Liver (tissue), 8 donors: ENCODE measurements at regions not wholly inside any gene's neighbourhood (a gene's known extent, or its start where the extent isn't known, plus 50 kb on each side); places are given as distances from the start of the nearest gene placed in this dataset.

ENCODE experiments used
- DNase-seq: peaks from one replicate; pipeline ENCODE4 v3.0.0-alpha.2; 2017; ENCODE audit warnings: low spot score
- H3K27ac ChIP-seq, 2 donors: one replicate each; pipeline ENCODE4 v1.7.0; 2013; ENCODE audit warnings: inconsistent platforms in 2 of 2, low read length in 2 of 2, control low read depth in 1 of 2, low read depth in 1 of 2, mild to moderate bottlenecking in 1 of 2
- H3K27me3 ChIP-seq, 4 donors: one replicate each; pipeline versions ENCODE4 v1.6.1 to v1.7.0; 2013; ENCODE audit warnings: low read length in 3 of 4, inconsistent platforms in 1 of 4, mild to moderate bottlenecking in 1 of 4, moderate library complexity in 1 of 4; ENCODE audit not compliant: control insufficient read depth in 4 of 4, insufficient read depth in 4 of 4
- H3K36me3 ChIP-seq, 4 donors: one replicate each; pipeline versions ENCODE4 v1.6.1 to v1.7.0; 2013; ENCODE audit warnings: low read length in 3 of 4, mild to moderate bottlenecking in 3 of 4, low read depth in 1 of 4, moderate library complexity in 1 of 4; ENCODE audit not compliant: control insufficient read depth in 4 of 4, insufficient read depth in 3 of 4
- H3K4me1 ChIP-seq, 4 donors: one replicate each; pipeline versions ENCODE4 v1.6.1 to v1.7.0; 2013; ENCODE audit warnings: low read length in 3 of 4, mild to moderate bottlenecking in 3 of 4, moderate library complexity in 1 of 4; ENCODE audit not compliant: control insufficient read depth in 4 of 4, insufficient read depth in 4 of 4
- H3K4me3 ChIP-seq, 3 donors: one replicate each; pipeline versions ENCODE4 v1.6.1 to v1.7.0; 2013; ENCODE audit warnings: low read length in 3 of 3, control low read depth in 1 of 3, low read depth in 1 of 3, mild to moderate bottlenecking in 1 of 3
- H3K9ac ChIP-seq, 2 donors: one replicate each; pipeline ENCODE4 v1.7.0; 2013; ENCODE audit warnings: low read length in 2 of 2, mild to moderate bottlenecking in 2 of 2, moderate library complexity in 2 of 2, control low read depth in 1 of 2, low read depth in 1 of 2
- H3K9me3 ChIP-seq, 4 donors: one replicate each; pipeline versions ENCODE4 v1.6.1 to v1.7.0; 2013; ENCODE audit warnings: low read length in 3 of 4; ENCODE audit not compliant: control insufficient read depth in 4 of 4
- EGR1 ChIP-seq, 2 donors: IDR thresholded peaks; 2 replicates each; pipeline ENCODE4 v1.6.1; 2016 to 2018; ENCODE audit warnings: antibody characterized with exemption in 2 of 2, low read depth in 2 of 2
- FOXA1 ChIP-seq: IDR thresholded peaks from 2 replicates; pipeline ENCODE4 v1.6.1; 2016; ENCODE audit warnings: antibody characterized with exemption
- FOXA2 ChIP-seq: IDR thresholded peaks from 2 replicates; pipeline ENCODE4 v1.6.1; 2016; ENCODE audit warnings: antibody characterized with exemption
- GABPA ChIP-seq, 2 donors: IDR thresholded peaks in 1 of 2; conservative IDR thresholded peaks in 1 of 2; 2 replicates each; pipeline ENCODE4 v1.6.1; 2016; ENCODE audit warnings: antibody characterized with exemption in 2 of 2, mild to moderate bottlenecking in 1 of 2, moderate library complexity in 1 of 2
- HNF4A ChIP-seq, 2 donors: conservative IDR thresholded peaks; 2 replicates each; pipeline ENCODE4 v1.6.1; 2016; ENCODE audit warnings: antibody characterized with exemption in 2 of 2, mild to moderate bottlenecking in 2 of 2
- JUND ChIP-seq, 2 donors: IDR thresholded peaks; 2 replicates each; pipeline ENCODE4 v1.6.1; 2016; ENCODE audit warnings: antibody characterized with exemption in 2 of 2
- SP1 ChIP-seq: IDR thresholded peaks from 2 replicates; pipeline ENCODE4 v1.6.1; 2018; ENCODE audit warnings: antibody characterized with exemption, mild to moderate bottlenecking
- TAF1 ChIP-seq: conservative IDR thresholded peaks from 2 replicates; pipeline ENCODE4 v1.6.1; 2016; ENCODE audit warnings: antibody characterized with exemption, mild to moderate bottlenecking
- WGBS: extraction: QIAGEN DNeasy Blood & Tissue Kit; methylation state at CpG from one replicate; pipeline ENCODE4 v1.1.7; 2013; 5-methylcytosine and 5-hydroxymethylcytosine counted together
- TF ChIP-seq, protein P1 (sequence below): IDR thresholded peaks from 2 replicates; pipeline ENCODE4 v1.6.1; 2016; ENCODE audit warnings: antibody characterized with exemption, mild to moderate bottlenecking
- TF ChIP-seq, protein P2 (sequence below): IDR thresholded peaks from 2 replicates; pipeline ENCODE4 v1.6.1; 2016; ENCODE audit warnings: antibody characterized with exemption
- TF ChIP-seq, protein P3 (sequence below): IDR thresholded peaks from 2 replicates; pipeline ENCODE4 v1.6.1; 2016; ENCODE audit warnings: antibody characterized with exemption
- TF ChIP-seq, protein P4 (sequence below): fragments of 150-350 bp; IDR thresholded peaks from 2 replicates; pipeline ENCODE4 v1.5.1; 2017; ENCODE audit warnings: improper control_type of control experiment, low read depth, low read length; ENCODE audit not compliant: missing input control
- TF ChIP-seq, protein P5 (sequence below): IDR thresholded peaks from 2 replicates; pipeline ENCODE4 v1.6.1; 2016; ENCODE audit warnings: antibody characterized with exemption
- donor health status: healthy.
- donor health status: healthy.
- donor health status: healthy.
- donor health status: healthy.
- donor health status: healthy.

DNA sequence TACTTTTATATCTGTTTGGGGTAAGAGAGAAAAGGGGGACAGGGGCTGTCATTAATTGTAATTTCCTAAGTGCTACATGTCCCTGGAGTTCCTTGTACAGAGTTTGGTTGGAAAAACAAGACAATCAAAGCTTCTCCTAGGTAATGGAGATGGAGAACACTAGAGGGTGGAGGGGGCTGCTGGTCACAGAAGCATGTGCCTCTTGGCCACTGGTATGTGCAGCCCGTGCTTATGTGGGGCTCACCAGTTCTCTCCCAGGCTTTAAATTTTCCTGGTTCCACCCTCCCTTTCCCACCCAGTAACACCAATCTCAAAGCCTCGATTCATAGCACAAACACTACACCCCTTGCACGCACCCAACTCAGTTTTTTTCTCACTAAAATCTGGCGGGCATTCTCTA lies 165.6 kb downstream of the SAMD5 start:
- WGBS = 80% methylated on average over 4 of the region's 4 CpGs
- no peak for TF ChIP-seq FOXA1
- TF ChIP-seq FOXA2 = no peak
- TF ChIP-seq GABPA (IDR thresholded peaks at IDR 0.05 in 1 of 2, conservative IDR thresholded peaks at IDR 0.05 in 1 of 2) = no peak
- TF ChIP-seq, protein P1, sequence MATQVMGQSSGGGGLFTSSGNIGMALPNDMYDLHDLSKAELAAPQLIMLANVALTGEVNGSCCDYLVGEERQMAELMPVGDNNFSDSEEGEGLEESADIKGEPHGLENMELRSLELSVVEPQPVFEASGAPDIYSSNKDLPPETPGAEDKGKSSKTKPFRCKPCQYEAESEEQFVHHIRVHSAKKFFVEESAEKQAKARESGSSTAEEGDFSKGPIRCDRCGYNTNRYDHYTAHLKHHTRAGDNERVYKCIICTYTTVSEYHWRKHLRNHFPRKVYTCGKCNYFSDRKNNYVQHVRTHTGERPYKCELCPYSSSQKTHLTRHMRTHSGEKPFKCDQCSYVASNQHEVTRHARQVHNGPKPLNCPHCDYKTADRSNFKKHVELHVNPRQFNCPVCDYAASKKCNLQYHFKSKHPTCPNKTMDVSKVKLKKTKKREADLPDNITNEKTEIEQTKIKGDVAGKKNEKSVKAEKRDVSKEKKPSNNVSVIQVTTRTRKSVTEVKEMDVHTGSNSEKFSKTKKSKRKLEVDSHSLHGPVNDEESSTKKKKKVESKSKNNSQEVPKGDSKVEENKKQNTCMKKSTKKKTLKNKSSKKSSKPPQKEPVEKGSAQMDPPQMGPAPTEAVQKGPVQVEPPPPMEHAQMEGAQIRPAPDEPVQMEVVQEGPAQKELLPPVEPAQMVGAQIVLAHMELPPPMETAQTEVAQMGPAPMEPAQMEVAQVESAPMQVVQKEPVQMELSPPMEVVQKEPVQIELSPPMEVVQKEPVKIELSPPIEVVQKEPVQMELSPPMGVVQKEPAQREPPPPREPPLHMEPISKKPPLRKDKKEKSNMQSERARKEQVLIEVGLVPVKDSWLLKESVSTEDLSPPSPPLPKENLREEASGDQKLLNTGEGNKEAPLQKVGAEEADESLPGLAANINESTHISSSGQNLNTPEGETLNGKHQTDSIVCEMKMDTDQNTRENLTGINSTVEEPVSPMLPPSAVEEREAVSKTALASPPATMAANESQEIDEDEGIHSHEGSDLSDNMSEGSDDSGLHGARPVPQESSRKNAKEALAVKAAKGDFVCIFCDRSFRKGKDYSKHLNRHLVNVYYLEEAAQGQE = no peak
- TF ChIP-seq, protein P2, sequence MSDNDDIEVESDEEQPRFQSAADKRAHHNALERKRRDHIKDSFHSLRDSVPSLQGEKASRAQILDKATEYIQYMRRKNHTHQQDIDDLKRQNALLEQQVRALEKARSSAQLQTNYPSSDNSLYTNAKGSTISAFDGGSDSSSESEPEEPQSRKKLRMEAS = no peak
- TF ChIP-seq EGR1 (IDR thresholded peaks at IDR 0.05; ENCODE audit: low read depth in 2 of 2) = no peak
- TF ChIP-seq, protein P3, sequence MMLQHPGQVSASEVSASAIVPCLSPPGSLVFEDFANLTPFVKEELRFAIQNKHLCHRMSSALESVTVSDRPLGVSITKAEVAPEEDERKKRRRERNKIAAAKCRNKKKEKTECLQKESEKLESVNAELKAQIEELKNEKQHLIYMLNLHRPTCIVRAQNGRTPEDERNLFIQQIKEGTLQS = no peak
- TF ChIP-seq JUND (IDR thresholded peaks at IDR 0.05) = no peak
- no peak for TF ChIP-seq TAF1
- no peak for TF ChIP-seq SP1
- TF ChIP-seq, protein P4, sequence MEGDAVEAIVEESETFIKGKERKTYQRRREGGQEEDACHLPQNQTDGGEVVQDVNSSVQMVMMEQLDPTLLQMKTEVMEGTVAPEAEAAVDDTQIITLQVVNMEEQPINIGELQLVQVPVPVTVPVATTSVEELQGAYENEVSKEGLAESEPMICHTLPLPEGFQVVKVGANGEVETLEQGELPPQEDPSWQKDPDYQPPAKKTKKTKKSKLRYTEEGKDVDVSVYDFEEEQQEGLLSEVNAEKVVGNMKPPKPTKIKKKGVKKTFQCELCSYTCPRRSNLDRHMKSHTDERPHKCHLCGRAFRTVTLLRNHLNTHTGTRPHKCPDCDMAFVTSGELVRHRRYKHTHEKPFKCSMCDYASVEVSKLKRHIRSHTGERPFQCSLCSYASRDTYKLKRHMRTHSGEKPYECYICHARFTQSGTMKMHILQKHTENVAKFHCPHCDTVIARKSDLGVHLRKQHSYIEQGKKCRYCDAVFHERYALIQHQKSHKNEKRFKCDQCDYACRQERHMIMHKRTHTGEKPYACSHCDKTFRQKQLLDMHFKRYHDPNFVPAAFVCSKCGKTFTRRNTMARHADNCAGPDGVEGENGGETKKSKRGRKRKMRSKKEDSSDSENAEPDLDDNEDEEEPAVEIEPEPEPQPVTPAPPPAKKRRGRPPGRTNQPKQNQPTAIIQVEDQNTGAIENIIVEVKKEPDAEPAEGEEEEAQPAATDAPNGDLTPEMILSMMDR = no peak
- TF ChIP-seq, protein P5, sequence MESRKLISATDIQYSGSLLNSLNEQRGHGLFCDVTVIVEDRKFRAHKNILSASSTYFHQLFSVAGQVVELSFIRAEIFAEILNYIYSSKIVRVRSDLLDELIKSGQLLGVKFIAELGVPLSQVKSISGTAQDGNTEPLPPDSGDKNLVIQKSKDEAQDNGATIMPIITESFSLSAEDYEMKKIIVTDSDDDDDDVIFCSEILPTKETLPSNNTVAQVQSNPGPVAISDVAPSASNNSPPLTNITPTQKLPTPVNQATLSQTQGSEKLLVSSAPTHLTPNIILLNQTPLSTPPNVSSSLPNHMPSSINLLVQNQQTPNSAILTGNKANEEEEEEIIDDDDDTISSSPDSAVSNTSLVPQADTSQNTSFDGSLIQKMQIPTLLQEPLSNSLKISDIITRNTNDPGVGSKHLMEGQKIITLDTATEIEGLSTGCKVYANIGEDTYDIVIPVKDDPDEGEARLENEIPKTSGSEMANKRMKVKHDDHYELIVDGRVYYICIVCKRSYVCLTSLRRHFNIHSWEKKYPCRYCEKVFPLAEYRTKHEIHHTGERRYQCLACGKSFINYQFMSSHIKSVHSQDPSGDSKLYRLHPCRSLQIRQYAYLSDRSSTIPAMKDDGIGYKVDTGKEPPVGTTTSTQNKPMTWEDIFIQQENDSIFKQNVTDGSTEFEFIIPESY = no peak
- TF ChIP-seq HNF4A (conservative IDR thresholded peaks at IDR 0.05) = no peak
- peaks cover 0 to 2% (median 0%) of the 10 kb centered on the region in 4 donors for H3K36me3 ChIP-seq
- no peak for DNase-seq
- no peaks in the 10 kb centered on the region for H3K4me1 ChIP-seq
- H3K9ac ChIP-seq = no peak overlapping the region
- no peak overlapping the region for H3K27ac ChIP-seq
- no peaks in the 10 kb centered on the region for H3K27me3 ChIP-seq
- no peaks in the 10 kb centered on the region for H3K9me3 ChIP-seq
- no peak overlapping the region for H3K4me3 ChIP-seq

DNA sequence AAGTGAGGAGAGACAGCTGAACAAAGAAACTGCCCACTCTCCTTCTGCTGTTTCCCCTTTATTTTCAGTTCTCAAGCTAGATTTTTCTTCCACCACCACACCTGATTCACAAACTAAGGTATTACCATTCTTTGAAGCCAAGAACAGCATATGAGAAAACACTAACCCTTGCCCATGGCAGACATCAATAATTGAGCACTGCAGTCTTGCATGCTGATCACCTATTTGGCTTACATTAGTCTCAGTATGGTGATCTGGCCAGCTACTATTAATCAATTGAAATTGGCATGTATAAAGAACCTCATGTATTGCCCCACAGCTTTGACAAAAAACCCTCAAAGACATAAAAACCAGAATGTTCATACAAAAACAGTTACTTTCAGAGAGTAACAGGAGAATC lies 166.3 kb downstream of the SAMD5 start:
- Histone ChIP-seq H3K9me3 (no peaks in the 10 kb centered on the region), H3K27ac (no peak overlapping the region), H3K4me1 (no peaks in the 10 kb centered on the region), H3K4me3 (no peak overlapping the region), H3K27me3 (no peaks in the 10 kb centered on the region), H3K36me3 (no peaks in the 10 kb centered on the region), H3K9ac (no peak overlapping the region)
- DNase-seq = no peak
- TF ChIP-seq, protein P3 = no peak
- no peak for TF ChIP-seq JUND (IDR thresholded peaks at IDR 0.05)
